Lower leg skin (tissue), 4 donors: ENCODE measurements at regions not wholly inside any gene's neighbourhood (a gene's known extent, or its start where the extent isn't known, plus 50 kb on each side); places are given as distances from the start of the nearest gene placed in this dataset.

ENCODE experiments used
- DNase-seq, 2 donors: peaks; one replicate each; pipeline ENCODE4 v3.0.0-alpha.2; 2019; ENCODE audit warnings: low spot score in 2 of 2
- H3K4me3 ChIP-seq: fragments of 200-600 bp; sonication (generic); 2 replicates; pipeline ENCODE4 v1.5.1; 2017; ENCODE audit warnings: mild to moderate bottlenecking, low read depth; ENCODE audit not compliant: poor library complexity, severe bottlenecking
- CTCF ChIP-seq, 3 donors: fragments of 450-650 bp; IDR thresholded peaks; one replicate each; pipeline ENCODE4 v1.5.1; 2016; ENCODE audit warnings: antibody characterized with exemption in 3 of 3, mild to moderate bottlenecking in 3 of 3, moderate library complexity in 2 of 3
- POLR2A ChIP-seq, 2 donors: fragments of 450-650 bp; IDR thresholded peaks; one replicate each; pipeline ENCODE4 v1.6.1; 2016 to 2017; ENCODE audit warnings: antibody characterized with exemption in 2 of 2, mild to moderate bottlenecking in 1 of 2, moderate library complexity in 1 of 2
- WGBS, 2 donors: methylation state at CpG; one replicate each; pipeline ENCODE4 v1.1.5; 2018; 5-methylcytosine and 5-hydroxymethylcytosine counted together
- intact Hi-C: fragments of 100-400 bp; cut with DNase I; formaldehyde crosslinking; loops from one replicate; pipeline ENCODE4 v1.15.0; 2023; ENCODE audit warnings: low total_unique reads

- 35 to 48% methylated on average over 9 to 11 of the region's 11 CpGs for WGBS, 2 donors
Observed at GRCh38 chrX:39900777-39901170, 197.0 kb downstream of the BCOR start.

GRCh38 chrX:39903343-39903742 lies 194.4 kb downstream of the BCOR start:
- intact Hi-C loops: no loop called here
- TF ChIP-seq POLR2A (IDR thresholded peaks at IDR 0.05): no peak
- TF ChIP-seq CTCF (IDR thresholded peaks at IDR 0.05): no peak
- 61 to 62% methylated on average over 3 of the region's 3 CpGs for WGBS, 2 donors
- no peak overlapping the region for H3K4me3 ChIP-seq
- DNase-seq: no peak

More at GRCh38 chrX:39900777-39901170, 197.0 kb downstream of the BCOR start:
- TF ChIP-seq POLR2A (IDR thresholded peaks at IDR 0.05) (no peak), CTCF (IDR thresholded peaks at IDR 0.05) (no peak)
- intact Hi-C loops: no loop called here
- no peak for DNase-seq
- H3K4me3 ChIP-seq: no peak overlapping the region

- DNase-seq: no peak
- TF ChIP-seq CTCF (IDR thresholded peaks at IDR 0.05) (no peak), POLR2A (IDR thresholded peaks at IDR 0.05) (no peak)
- 88 to 92% methylated on average over 4 of the region's 4 CpGs for WGBS, 2 donors
- intact Hi-C loops: no loop called here
- H3K4me3 ChIP-seq: no peak overlapping the region
Observed at GRCh38 chrX:39903937-39904336, 193.8 kb downstream of the BCOR start.

GRCh38 chrX:39904816-39905537 lies 192.8 kb downstream of the BCOR start:
- no peak for DNase-seq
- intact Hi-C loops: no loop called here
- TF ChIP-seq CTCF (IDR thresholded peaks at IDR 0.05) (no peak), POLR2A (IDR thresholded peaks at IDR 0.05) (no peak)
- 75 to 80% methylated on average over 14 to 21 of the region's 21 CpGs for WGBS, 2 donors
- H3K4me3 ChIP-seq: no peak overlapping the region

- H3K4me3 ChIP-seq: no peak overlapping the region
- DNase-seq: no peak
- TF ChIP-seq POLR2A (IDR thresholded peaks at IDR 0.05) (no peak), CTCF (IDR thresholded peaks at IDR 0.05) (no peak)
- intact Hi-C loops: no loop called here
- 62 to 64% methylated on average over 14 of the region's 14 CpGs for WGBS, 2 donors
Observed at GRCh38 chrX:39905538-39905891, 192.2 kb downstream of the BCOR start.

GRCh38 chrX:39905946-39906345 lies 191.8 kb downstream of the BCOR start:
- intact Hi-C loops: no loop called here
- TF ChIP-seq POLR2A (IDR thresholded peaks at IDR 0.05) (no peak), CTCF (IDR thresholded peaks at IDR 0.05) (no peak)
- no peak overlapping the region for H3K4me3 ChIP-seq
- DNase-seq: no peak
- 77 to 87% methylated on average over 11 of the region's 11 CpGs for WGBS, 2 donors
